K562 (cell line): ENCODE measurements at regions not wholly inside any gene's neighbourhood (a gene's known extent, or its start where the extent isn't known, plus 50 kb on each side); places are given as distances from the start of the nearest gene placed in this dataset.

Experiments
- AFF4 ChIP-seq: sonication (generic); formaldehyde crosslinking; IDR thresholded peaks from 2 replicates; pipeline ENCODE4 v1.8.0; 2023; ENCODE audit warnings: mild to moderate bottlenecking, missing genetic modification reagents
- ELF4 ChIP-seq: fragments of 450-650 bp; formaldehyde crosslinking; IDR thresholded peaks from 2 replicates; pipeline ENCODE4 v1.4.0; 2022; ENCODE audit warnings: missing genetic modification characterization
- ESRRA ChIP-seq: fragments of 450-650 bp; IDR thresholded peaks from 2 replicates; pipeline ENCODE4 v1.6.1; 2014; ENCODE audit warnings: low read depth, mild to moderate bottlenecking, moderate library complexity, borderline replicate concordance
- ETV6 ChIP-seq, 3 experiments: fragments of 150-350 bp in 1 of 3; sonication (generic) in 1 of 3; formaldehyde crosslinking in 1 of 3; IDR thresholded peaks; 2 replicates each; pipeline versions ENCODE4 v1.6.1 to v1.8.0; 2014 to 2022; ENCODE audit warnings: borderline replicate concordance in 2 of 3, low read depth in 2 of 3, antibody characterized with exemption in 1 of 3, low read length in 1 of 3, mild to moderate bottlenecking in 1 of 3, missing genetic modification reagents in 1 of 3
- EZH2 ChIP-seq: IDR thresholded peaks from 2 replicates; pipeline ENCODE4 v1.6.1; 2012; ENCODE audit warnings: low read depth, mild to moderate bottlenecking, inconsistent platforms, low read length, borderline replicate concordance
- KDM1A ChIP-seq, 2 experiments: fragments of 450-650 bp; IDR thresholded peaks; 2 replicates each; pipeline ENCODE4 v1.6.1; 2016; ENCODE audit warnings: mild to moderate bottlenecking in 2 of 2
- NCOA1 ChIP-seq: fragments of 450-650 bp; IDR thresholded peaks from 2 replicates; pipeline ENCODE4 v1.6.1; 2016; ENCODE audit warnings: low read depth
- NEUROD1 ChIP-seq: fragments of 150-350 bp; IDR thresholded peaks from 2 replicates; pipeline ENCODE4 v1.6.1; 2014; ENCODE audit warnings: borderline replicate concordance, low read length, low read depth; ENCODE audit not compliant: partially characterized antibody
- POLR2A ChIP-seq: fragments of 450-650 bp; conservative IDR thresholded peaks from 2 replicates; pipeline ENCODE4 v1.6.1; 2016
- REST ChIP-seq, 2 experiments: fragments of 450-650 bp; formaldehyde crosslinking in 1 of 2; IDR thresholded peaks; 2 replicates each; pipeline versions ENCODE4 v1.4.0 to v1.6.1; 2014 to 2020; ENCODE audit warnings: mild to moderate bottlenecking in 2 of 2, borderline replicate concordance in 1 of 2, low read depth in 1 of 2
- RFX5 ChIP-seq: IDR thresholded peaks from 2 replicates; pipeline ENCODE4 v1.6.1; 2011; ENCODE audit warnings: low read depth, mild to moderate bottlenecking, improper control_type of control experiment, low read length
- ZNF717 ChIP-seq: fragments of 250-450 bp; sonication (Bioruptor Pico); IDR thresholded peaks from 2 replicates; pipeline ENCODE4 v1.5.0; 2021
- TF ChIP-seq, protein P1 (sequence below), 3 experiments: IDR thresholded peaks in 2 of 3; conservative IDR thresholded peaks in 1 of 3; 2 replicates each; pipeline ENCODE4 v1.5.1; 2011 to 2012; ENCODE audit warnings: low read length in 3 of 3, mild to moderate bottlenecking in 3 of 3, control low read depth in 2 of 3, improper control_type of control experiment in 1 of 3, inconsistent platforms in 1 of 3, low read depth in 1 of 3, mixed read lengths in 1 of 3, moderate library complexity in 1 of 3; ENCODE audit not compliant: insufficient read depth in 2 of 3

DNA sequence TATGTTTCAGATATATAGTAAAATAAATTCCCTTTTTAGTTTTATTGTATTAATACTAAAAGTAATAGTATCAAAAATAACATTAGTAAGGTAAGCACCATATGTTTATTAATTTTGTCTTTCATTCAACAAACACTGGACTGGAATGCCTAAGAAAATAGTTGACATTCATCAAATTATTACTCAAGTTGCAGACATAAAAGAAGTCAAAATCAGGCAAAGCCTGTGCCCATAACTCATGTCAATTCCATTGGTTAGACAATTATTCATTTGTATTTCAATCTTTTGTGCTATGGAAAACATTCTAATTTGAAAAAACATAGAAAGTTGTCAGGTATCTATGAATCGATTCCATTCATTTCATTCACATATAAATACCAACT is 158.9 kb downstream of the CEMIP2 start:
- no peak for TF ChIP-seq RFX5
- TF ChIP-seq, protein P1, sequence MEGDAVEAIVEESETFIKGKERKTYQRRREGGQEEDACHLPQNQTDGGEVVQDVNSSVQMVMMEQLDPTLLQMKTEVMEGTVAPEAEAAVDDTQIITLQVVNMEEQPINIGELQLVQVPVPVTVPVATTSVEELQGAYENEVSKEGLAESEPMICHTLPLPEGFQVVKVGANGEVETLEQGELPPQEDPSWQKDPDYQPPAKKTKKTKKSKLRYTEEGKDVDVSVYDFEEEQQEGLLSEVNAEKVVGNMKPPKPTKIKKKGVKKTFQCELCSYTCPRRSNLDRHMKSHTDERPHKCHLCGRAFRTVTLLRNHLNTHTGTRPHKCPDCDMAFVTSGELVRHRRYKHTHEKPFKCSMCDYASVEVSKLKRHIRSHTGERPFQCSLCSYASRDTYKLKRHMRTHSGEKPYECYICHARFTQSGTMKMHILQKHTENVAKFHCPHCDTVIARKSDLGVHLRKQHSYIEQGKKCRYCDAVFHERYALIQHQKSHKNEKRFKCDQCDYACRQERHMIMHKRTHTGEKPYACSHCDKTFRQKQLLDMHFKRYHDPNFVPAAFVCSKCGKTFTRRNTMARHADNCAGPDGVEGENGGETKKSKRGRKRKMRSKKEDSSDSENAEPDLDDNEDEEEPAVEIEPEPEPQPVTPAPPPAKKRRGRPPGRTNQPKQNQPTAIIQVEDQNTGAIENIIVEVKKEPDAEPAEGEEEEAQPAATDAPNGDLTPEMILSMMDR (IDR thresholded peaks at IDR 0.05 in 2 of 3, conservative IDR thresholded peaks at IDR 0.05 in 1 of 3; ENCODE audit: insufficient read depth in 2 of 3, low read depth in 1 of 3, low read length in 3 of 3), result no peak
- TF ChIP-seq ZNF717 (CRISPR knock-in tag), result no peak
- no peak for TF ChIP-seq NCOA1
- no peak for TF ChIP-seq EZH2
- TF ChIP-seq ESRRA, result no peak
- no peak for TF ChIP-seq AFF4 (CRISPR knock-in tag)
- TF ChIP-seq REST (IDR thresholded peaks at IDR 0.05; ENCODE audit: borderline replicate concordance), result no peak
- no peak for TF ChIP-seq REST (CRISPR knock-in tag; IDR thresholded peaks at IDR 0.05; ENCODE audit: low read depth)
- no peak for TF ChIP-seq NEUROD1
- TF ChIP-seq ELF4 (CRISPR knock-in tag), result no peak
- TF ChIP-seq ETV6 (IDR thresholded peaks at IDR 0.05; ENCODE audit: borderline replicate concordance in 1 of 2, low read depth in 2 of 2, low read length in 1 of 2), result no peak
- TF ChIP-seq ETV6 (CRISPR knock-in tag; IDR thresholded peaks at IDR 0.05; ENCODE audit: borderline replicate concordance), result no peak
- no peak for TF ChIP-seq KDM1A (IDR thresholded peaks at IDR 0.05)
- no peak for TF ChIP-seq POLR2A
